Osteoblast (primary cell): ENCODE measurements at regions not wholly inside any gene's neighbourhood (a gene's known extent, or its start where the extent isn't known, plus 50 kb on each side); places are given as distances from the start of the nearest gene placed in this dataset.

Source experiments
- DNase-seq: peaks from one replicate; pipeline ENCODE4 v3.0.0; 2011; ENCODE audit warnings: low spot score, mixed read lengths; ENCODE audit not compliant: insufficient read length; ENCODE audit errors: missing footprints
- H2AFZ ChIP-seq: 2 replicates; pipeline ENCODE4 v1.6.0; 2011; ENCODE audit warnings: mild to moderate bottlenecking, low read length
- H3K27ac ChIP-seq: 2 replicates; pipeline ENCODE4 v1.5.1; 2011; ENCODE audit warnings: mild to moderate bottlenecking, low read depth, low read length, moderate library complexity
- H3K27me3 ChIP-seq: 2 replicates; pipeline ENCODE4 v1.6.0; 2012; ENCODE audit warnings: mild to moderate bottlenecking, control low read depth, inconsistent platforms, low read length, moderate library complexity; ENCODE audit not compliant: insufficient read depth
- H3K36me3 ChIP-seq: 2 replicates; pipeline ENCODE4 v1.5.1; 2011; ENCODE audit warnings: mild to moderate bottlenecking, low read length, control low read depth, moderate library complexity; ENCODE audit not compliant: insufficient read depth
- H3K4me1 ChIP-seq: 2 replicates; pipeline ENCODE4 v1.5.1; 2011; ENCODE audit warnings: mild to moderate bottlenecking, low read length, control low read depth, moderate library complexity; ENCODE audit not compliant: insufficient read depth
- H3K4me2 ChIP-seq: 2 replicates; pipeline ENCODE4 v1.6.0; 2011; ENCODE audit warnings: mild to moderate bottlenecking, low read length; ENCODE audit not compliant: insufficient read depth
- H3K4me3 ChIP-seq: fragments of 200-600 bp; sonication (generic); 3 replicates; pipeline ENCODE4 v1.5.1; 2012; ENCODE audit warnings: mild to moderate bottlenecking, low read length, inconsistent platforms; ENCODE audit not compliant: insufficient read depth
- H3K79me2 ChIP-seq: 2 replicates; pipeline ENCODE4 v1.6.0; 2012; ENCODE audit warnings: mild to moderate bottlenecking, low read length, control low read depth, inconsistent platforms; ENCODE audit not compliant: insufficient read depth
- H3K9me3 ChIP-seq: 2 replicates; pipeline ENCODE4 v1.5.1; 2011; ENCODE audit warnings: low read depth, low read length, control low read depth
- H4K20me1 ChIP-seq: 2 replicates; pipeline ENCODE4 v1.6.0; 2012; ENCODE audit warnings: mild to moderate bottlenecking, low read length, control low read depth; ENCODE audit not compliant: insufficient read depth
- TF ChIP-seq, protein P1 (sequence below): IDR thresholded peaks from 2 replicates; pipeline ENCODE4 v1.5.1; 2011; ENCODE audit warnings: mild to moderate bottlenecking, low read depth, low read length, moderate library complexity; ENCODE audit errors: extremely low read depth

DNA sequence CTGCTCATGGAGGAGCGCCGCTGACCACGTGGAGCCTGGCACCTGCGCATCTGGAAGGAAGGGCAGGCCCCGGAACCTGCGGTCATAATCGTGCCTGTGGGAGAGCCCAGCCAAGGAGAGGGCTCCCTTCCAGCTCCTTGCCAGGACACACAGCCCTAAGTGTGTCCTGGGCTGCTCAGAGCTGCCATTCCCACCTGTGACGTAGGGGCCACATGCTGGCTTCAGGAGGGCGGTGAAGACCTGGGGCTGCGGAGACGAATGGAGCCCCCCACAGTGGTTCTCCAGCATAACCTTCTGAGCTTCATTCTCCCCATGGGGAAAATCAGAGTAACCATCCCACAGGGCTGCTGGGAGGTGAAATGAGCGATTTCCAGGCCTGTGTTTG lies 127.6 kb upstream of the CHST15 start:
- H3K9me3 ChIP-seq: no peaks in the 10 kb centered on the region
- peak; percentile 57 for DNase-seq
- peaks cover 23% of the 10 kb centered on the region for H3K4me1 ChIP-seq

DNA sequence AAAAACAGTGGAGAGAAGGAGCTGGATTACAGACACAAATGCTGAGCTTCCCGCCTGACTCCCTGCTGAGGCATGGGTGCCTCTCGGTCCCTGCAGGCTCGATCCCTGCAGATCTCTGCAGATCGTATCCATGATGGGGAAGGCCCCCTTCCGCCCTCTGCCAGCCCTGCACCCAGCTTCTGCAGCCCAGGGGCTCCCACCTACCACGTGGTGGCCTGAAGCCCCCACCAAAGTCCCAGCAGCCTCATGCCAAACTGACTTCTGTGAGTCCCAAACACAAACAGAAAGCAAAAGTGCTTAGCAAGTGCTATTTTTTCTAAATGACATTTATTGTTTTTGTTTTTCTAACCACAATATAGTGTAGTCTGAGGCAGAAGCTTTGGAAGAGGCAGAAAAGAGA lies 127.1 kb upstream of the CHST15 start:
- no peaks in the 10 kb centered on the region for H3K79me2 ChIP-seq
- H3K27me3 ChIP-seq: peaks cover 10% of the 10 kb centered on the region
- peak; percentile 65 for DNase-seq
- peak overlapping the region; percentile 57 for H2AFZ ChIP-seq
- TF ChIP-seq, protein P1, sequence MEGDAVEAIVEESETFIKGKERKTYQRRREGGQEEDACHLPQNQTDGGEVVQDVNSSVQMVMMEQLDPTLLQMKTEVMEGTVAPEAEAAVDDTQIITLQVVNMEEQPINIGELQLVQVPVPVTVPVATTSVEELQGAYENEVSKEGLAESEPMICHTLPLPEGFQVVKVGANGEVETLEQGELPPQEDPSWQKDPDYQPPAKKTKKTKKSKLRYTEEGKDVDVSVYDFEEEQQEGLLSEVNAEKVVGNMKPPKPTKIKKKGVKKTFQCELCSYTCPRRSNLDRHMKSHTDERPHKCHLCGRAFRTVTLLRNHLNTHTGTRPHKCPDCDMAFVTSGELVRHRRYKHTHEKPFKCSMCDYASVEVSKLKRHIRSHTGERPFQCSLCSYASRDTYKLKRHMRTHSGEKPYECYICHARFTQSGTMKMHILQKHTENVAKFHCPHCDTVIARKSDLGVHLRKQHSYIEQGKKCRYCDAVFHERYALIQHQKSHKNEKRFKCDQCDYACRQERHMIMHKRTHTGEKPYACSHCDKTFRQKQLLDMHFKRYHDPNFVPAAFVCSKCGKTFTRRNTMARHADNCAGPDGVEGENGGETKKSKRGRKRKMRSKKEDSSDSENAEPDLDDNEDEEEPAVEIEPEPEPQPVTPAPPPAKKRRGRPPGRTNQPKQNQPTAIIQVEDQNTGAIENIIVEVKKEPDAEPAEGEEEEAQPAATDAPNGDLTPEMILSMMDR: no peak
- H3K36me3 ChIP-seq: no peaks in the 10 kb centered on the region
- H3K4me1 ChIP-seq: peaks cover 22% of the 10 kb centered on the region
- H4K20me1 ChIP-seq: no peaks in the 10 kb centered on the region
- H3K27ac ChIP-seq: no peak overlapping the region
- H3K9me3 ChIP-seq: no peaks in the 10 kb centered on the region
- peak overlapping the region; percentile 56 for H3K4me3 ChIP-seq
- H3K4me2 ChIP-seq: peak overlapping the region; percentile 69

More for the DNA sequence above, 127.6 kb upstream of the CHST15 start:
- H3K4me2 ChIP-seq: peak overlapping the region; percentile 69
- TF ChIP-seq, protein P1: no peak
- H3K36me3 ChIP-seq: no peaks in the 10 kb centered on the region
- no peak overlapping the region for H2AFZ ChIP-seq
- no peak overlapping the region for H3K27ac ChIP-seq
- no peaks in the 10 kb centered on the region for H4K20me1 ChIP-seq
- peak overlapping the region; percentile 56 for H3K4me3 ChIP-seq
- peaks cover 10% of the 10 kb centered on the region for H3K27me3 ChIP-seq
- H3K79me2 ChIP-seq: no peaks in the 10 kb centered on the region

DNA sequence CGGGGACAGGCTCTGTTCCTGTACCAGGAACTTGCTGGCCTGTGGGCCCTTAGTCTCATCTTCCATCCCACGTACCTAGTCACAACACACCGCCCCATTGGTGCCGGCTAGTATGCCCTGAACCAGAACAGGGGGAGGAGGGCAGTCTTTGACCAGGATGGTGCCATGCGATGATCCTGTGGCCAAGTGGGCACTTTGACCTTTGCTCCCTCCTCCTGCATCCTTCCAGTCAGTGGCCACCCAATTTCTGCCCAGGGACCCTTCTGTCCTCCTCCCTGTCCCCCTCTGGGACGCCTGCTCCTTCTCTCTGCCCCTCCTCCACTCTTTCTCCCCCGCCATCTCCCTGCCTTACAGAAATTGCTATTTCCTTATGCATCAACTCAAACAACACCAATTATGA lies 126.3 kb upstream of the CHST15 start:
- Histone ChIP-seq H3K27me3 (peaks cover 10% of the 10 kb centered on the region), H3K4me1 (peaks cover 13% of the 10 kb centered on the region), H4K20me1 (no peaks in the 10 kb centered on the region), H3K4me2 (no peak overlapping the region), H2AFZ (no peak overlapping the region), H3K4me3 (no peak overlapping the region), H3K27ac (no peak overlapping the region), H3K36me3 (no peaks in the 10 kb centered on the region), H3K9me3 (no peaks in the 10 kb centered on the region), H3K79me2 (no peaks in the 10 kb centered on the region)
- no peak for DNase-seq
- TF ChIP-seq, protein P1: no peak

DNA sequence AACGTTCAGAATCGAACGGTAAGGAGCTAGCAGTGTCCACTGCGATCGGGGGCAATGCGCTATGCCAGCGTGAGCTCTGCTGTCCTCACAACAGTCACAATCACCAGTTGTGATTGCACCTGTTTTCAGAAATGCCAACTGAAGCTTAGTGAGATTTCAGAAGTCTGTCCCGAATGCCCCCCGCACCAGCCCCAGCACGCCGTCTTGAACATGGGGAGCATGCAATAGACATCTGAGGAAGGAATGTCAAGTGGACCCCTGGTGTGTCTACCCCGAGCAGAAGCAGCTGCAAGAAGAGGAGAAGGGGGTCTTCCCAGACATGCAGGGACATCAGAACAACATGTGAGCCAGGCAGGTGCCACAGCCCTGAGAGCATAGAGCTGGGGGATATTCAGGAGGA lies 125.7 kb upstream of the CHST15 start:
- no peaks in the 10 kb centered on the region for H4K20me1 ChIP-seq
- no peak overlapping the region for H3K4me2 ChIP-seq
- H2AFZ ChIP-seq: no peak overlapping the region
- H3K9me3 ChIP-seq: no peaks in the 10 kb centered on the region
- H3K36me3 ChIP-seq: no peaks in the 10 kb centered on the region
- H3K27ac ChIP-seq: no peak overlapping the region
- TF ChIP-seq, protein P1: no peak
- H3K79me2 ChIP-seq: no peaks in the 10 kb centered on the region
- H3K4me1 ChIP-seq: peaks cover 10% of the 10 kb centered on the region
- H3K4me3 ChIP-seq: no peak overlapping the region
- DNase-seq: peak; percentile 35
- peaks cover 10% of the 10 kb centered on the region for H3K27me3 ChIP-seq
